ENCODE measurements at regions not wholly inside any gene's neighbourhood (a gene's known extent, or its start where the extent isn't known, plus 50 kb on each side); places are given as distances from the start of the nearest gene placed in this dataset.

DNA sequence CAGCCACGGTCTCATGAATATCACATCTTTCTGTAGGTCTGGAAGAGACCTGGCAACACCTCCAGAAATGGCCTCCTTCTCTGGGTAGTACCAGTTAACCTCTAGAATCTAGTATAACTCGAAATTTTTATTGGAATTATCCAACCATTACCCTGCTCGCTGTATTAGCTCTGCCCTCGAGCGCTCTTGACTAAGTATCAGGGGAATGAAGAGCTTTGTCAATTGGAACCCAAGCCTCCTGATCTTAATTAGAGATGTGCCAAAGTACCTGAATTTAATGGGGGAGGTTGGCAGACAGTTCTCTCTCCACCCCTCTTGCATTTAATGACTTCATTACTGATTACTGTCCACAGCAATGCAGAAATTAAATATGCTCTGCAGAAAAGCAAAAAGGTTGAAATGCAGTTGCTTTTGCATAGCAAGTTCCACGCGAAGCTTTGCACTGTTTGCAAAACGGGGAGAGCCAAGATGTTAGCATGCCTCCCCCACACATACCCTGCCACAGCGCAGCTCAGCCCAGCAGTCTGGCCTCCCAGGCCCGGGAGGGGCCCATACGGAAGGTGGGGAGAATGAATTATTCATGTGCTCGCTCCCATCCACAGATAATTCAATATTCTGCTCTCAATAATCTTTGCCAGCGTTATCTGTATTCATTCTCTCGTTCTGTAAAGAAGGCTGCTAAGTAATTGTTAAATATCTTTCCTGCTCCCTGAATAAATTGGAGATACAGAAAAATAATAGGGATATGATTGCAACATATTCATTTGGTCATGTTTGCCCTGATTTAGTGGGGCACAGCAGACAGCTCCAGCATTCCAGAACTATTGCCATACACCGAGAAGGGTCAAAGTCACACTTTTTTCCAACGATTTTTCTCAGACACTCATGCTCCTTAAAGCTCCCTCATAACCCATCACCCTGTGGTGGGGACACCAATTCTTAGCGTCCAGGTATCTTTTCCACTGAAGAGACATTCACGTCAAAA, 305.8 kb downstream of the CDH26 start:
- TF ChIP-seq CTCF (IDR thresholded peaks at IDR 0.05; ENCODE audit: insufficient read depth, low read length, poor library complexity, severe bottlenecking) (no peak), EZH2phosphoT487 (conservative IDR thresholded peaks at IDR 0.05; ENCODE audit: low read length) (no peak)
